H1 (cell line): ENCODE measurements at regions not wholly inside any gene's neighbourhood (a gene's known extent, or its start where the extent isn't known, plus 50 kb on each side); places are given as distances from the start of the nearest gene placed in this dataset.
"Not testable (repeated sequence)": the region's sequence is repeated elsewhere in the genome, so short reads cannot be mapped to it uniquely, and the experiment has no call there.

Source experiments
- CTCF ChIA-PET: fragments of 300-600 bp; sonication (Branson Sonifier 250); formaldehyde crosslinking; loops from one replicate; lab custom pipeline; 2021; ENCODE audit not compliant: partially characterized antibody; lab: Charles Lee
- POLR2A ChIA-PET: fragments of 300-600 bp; sonication (Branson Sonifier 250); formaldehyde crosslinking; loops from one replicate; lab custom pipeline; 2021; ENCODE audit warnings: inconsistent platforms; ENCODE audit not compliant: partially characterized antibody; lab: Charles Lee
- DNase-seq, 2 experiments: peaks; one replicate each; pipeline versions ENCODE4 v3.0.0 to v3.0.0-alpha.2; 2010 to 2022; ENCODE audit warnings: low spot score in 2 of 2, low read depth in 1 of 2, mixed read lengths in 1 of 2
- FAIRE-seq: peaks from 2 replicates; lab custom pipeline; 2011; peaks lifted over from hg19 to GRCh38; lab: Jason Lieb, UNC
- H2AFZ ChIP-seq: 2 replicates; pipeline ENCODE4 v1.8.1; 2012; ENCODE audit warnings: low read length, inconsistent platforms
- H2AK5ac ChIP-seq: 2 replicates; pipeline ENCODE4 v1.6.1; 2013; ENCODE audit warnings: low read depth, low read length
- H2BK120ac ChIP-seq: replicated peaks from 2 replicates; pipeline ENCODE3; 2013; ENCODE audit warnings: low read depth, low read length, inconsistent platforms
- H2BK12ac ChIP-seq: 2 replicates; pipeline ENCODE4 v1.6.1; 2013; ENCODE audit warnings: low read depth, low read length
- H2BK15ac ChIP-seq: 2 replicates; pipeline ENCODE4 v1.6.1; 2013; ENCODE audit warnings: low read length
- H2BK20ac ChIP-seq: 2 replicates; pipeline ENCODE4 v1.6.1; 2013; ENCODE audit warnings: low read length
- H2BK5ac ChIP-seq: 2 replicates; pipeline ENCODE4 v1.6.1; 2013; ENCODE audit warnings: low read depth, low read length
- H3K14ac ChIP-seq: 2 replicates; pipeline ENCODE4 v1.6.1; 2013; ENCODE audit warnings: inconsistent platforms; ENCODE audit not compliant: insufficient read length
- H3K18ac ChIP-seq: 2 replicates; pipeline ENCODE4 v1.6.1; 2013; ENCODE audit warnings: low read length; ENCODE audit errors: extremely low read depth
- H3K23ac ChIP-seq: 2 replicates; pipeline ENCODE4 v1.6.1; 2013; ENCODE audit warnings: inconsistent platforms; ENCODE audit not compliant: insufficient read length
- H3K23me2 ChIP-seq: 2 replicates; pipeline ENCODE4 v1.6.1; 2013; ENCODE audit warnings: low read depth, low read length
- H3K27ac ChIP-seq: 2 replicates; pipeline ENCODE4 v1.6.1; 2011; ENCODE audit warnings: low read depth, low read length, inconsistent platforms
- H3K27me3 ChIP-seq, 4 experiments: replicated peaks in 1 of 4; 1 replicate in 1 of 4; 2 replicates in 3 of 4; pipeline versions ENCODE4 v1.6.1 to v1.8.1; 2011 to 2013; ENCODE audit warnings: low read length in 3 of 4, mild to moderate bottlenecking in 3 of 4, inconsistent platforms in 2 of 4, mixed read lengths in 2 of 4, moderate library complexity in 1 of 4; ENCODE audit not compliant: control insufficient read depth in 3 of 4, insufficient read depth in 3 of 4; ENCODE audit errors: extremely low read depth in 1 of 4
- H3K36me3 ChIP-seq, 4 experiments: 2 replicates each; pipeline versions ENCODE4 v1.6.1 to v1.8.1; 2011 to 2013; ENCODE audit warnings: mild to moderate bottlenecking in 4 of 4, low read length in 3 of 4, moderate library complexity in 2 of 4, control low read depth in 1 of 4, inconsistent platforms in 1 of 4; ENCODE audit not compliant: insufficient read depth in 4 of 4, control insufficient read depth in 2 of 4
- H3K4ac ChIP-seq: replicated peaks from 2 replicates; pipeline ENCODE3; 2013; ENCODE audit warnings: low read length, low read depth, mixed read lengths, inconsistent platforms; ENCODE audit not compliant: insufficient read length
- H3K4me1 ChIP-seq, 4 experiments: replicated peaks in 1 of 4; 1 replicate in 1 of 4; 2 replicates in 3 of 4; pipeline versions ENCODE4 v1.6.1 to v1.8.1; 2011 to 2013; ENCODE audit warnings: low read length in 3 of 4, inconsistent platforms in 2 of 4, mixed read lengths in 1 of 4; ENCODE audit not compliant: insufficient read depth in 4 of 4, control insufficient read depth in 3 of 4
- H3K4me2 ChIP-seq, 2 experiments: 2 replicates each; pipeline versions ENCODE4 v1.6.1 to v1.8.1; 2011 to 2013; ENCODE audit warnings: low read depth in 2 of 2, low read length in 2 of 2, control low read depth in 1 of 2, inconsistent platforms in 1 of 2, mild to moderate bottlenecking in 1 of 2; ENCODE audit not compliant: insufficient read depth in 1 of 2
- H3K4me3 ChIP-seq, 4 experiments: fragments of 200-600, 300-600 bp in 1 of 4; sonication (generic), shearing (Covaris generic), sonication (Bioruptor Twin) in 1 of 4; 2 replicates each; pipeline versions ENCODE4 v1.5.1 to v1.8.1; 2011 to 2016; ENCODE audit warnings: low read length in 4 of 4, low read depth in 3 of 4, control low read depth in 2 of 4, inconsistent platforms in 2 of 4, mild to moderate bottlenecking in 2 of 4, mixed read lengths in 1 of 4, moderate library complexity in 1 of 4; ENCODE audit not compliant: insufficient read depth in 2 of 4; ENCODE audit errors: extremely low read depth in 1 of 4
- H3K56ac ChIP-seq: replicated peaks from 2 replicates; pipeline ENCODE3; 2013; ENCODE audit warnings: low read depth, mild to moderate bottlenecking, mixed read lengths, low read length, inconsistent platforms; ENCODE audit not compliant: insufficient read length
- H3K79me1 ChIP-seq: 2 replicates; pipeline ENCODE4 v1.6.1; 2013; ENCODE audit warnings: low read depth, low read length, control low read depth
- H3K79me2 ChIP-seq, 2 experiments: 2 replicates each; pipeline versions ENCODE4 v1.6.1 to v1.8.1; 2012 to 2013; ENCODE audit warnings: low read length in 2 of 2, mild to moderate bottlenecking in 2 of 2, inconsistent platforms in 1 of 2; ENCODE audit not compliant: insufficient read depth in 2 of 2, control insufficient read depth in 1 of 2
- H3K9ac ChIP-seq, 4 experiments: replicated peaks in 1 of 4; 1 replicate in 1 of 4; 2 replicates in 3 of 4; pipeline versions ENCODE4 v1.6.1 to v1.8.1; 2011 to 2013; ENCODE audit warnings: low read depth in 3 of 4, low read length in 3 of 4, control low read depth in 2 of 4, mild to moderate bottlenecking in 2 of 4, moderate library complexity in 2 of 4, inconsistent platforms in 1 of 4; ENCODE audit errors: extremely low read depth in 1 of 4
- H3K9me3 ChIP-seq, 2 experiments: 2 replicates each; pipeline versions ENCODE4 v1.6.1 to v1.8.1; 2012 to 2013; ENCODE audit warnings: mild to moderate bottlenecking in 2 of 2, moderate library complexity in 2 of 2, control low read depth in 1 of 2, inconsistent platforms in 1 of 2, low read depth in 1 of 2, low read length in 1 of 2, mixed read lengths in 1 of 2; ENCODE audit not compliant: insufficient read depth in 2 of 2
- H4K20me1 ChIP-seq, 2 experiments: replicated peaks in 1 of 2; 2 replicates each; pipeline versions ENCODE3 to v1.8.1; 2011 to 2013; ENCODE audit warnings: inconsistent platforms in 2 of 2, low read length in 2 of 2, mild to moderate bottlenecking in 1 of 2; ENCODE audit not compliant: insufficient read depth in 2 of 2, control insufficient read depth in 1 of 2
- H4K5ac ChIP-seq: 2 replicates; pipeline ENCODE4 v1.6.1; 2013; ENCODE audit warnings: low read length, low read depth, mixed read lengths, inconsistent platforms; ENCODE audit not compliant: insufficient read length
- H4K8ac ChIP-seq: 2 replicates; pipeline ENCODE4 v1.8.0; 2013; ENCODE audit warnings: mild to moderate bottlenecking, moderate library complexity, low read length, inconsistent platforms; ENCODE audit not compliant: insufficient read depth; ENCODE audit errors: extremely low read depth
- H4K91ac ChIP-seq: replicated peaks from 2 replicates; pipeline ENCODE3; 2013; ENCODE audit warnings: low read length, mixed read lengths, inconsistent platforms; ENCODE audit not compliant: insufficient read length
- EGR1 ChIP-seq: IDR thresholded peaks from 2 replicates; pipeline ENCODE4 v1.6.1; 2011; ENCODE audit warnings: low read depth, low read length, borderline replicate concordance
- POU5F1 ChIP-seq: IDR thresholded peaks from 2 replicates; pipeline ENCODE4 v1.6.1; 2011; ENCODE audit warnings: low read depth, mild to moderate bottlenecking, low read length, moderate library complexity
- WGBS, 2 experiments: shearing (Covaris generic) in 1 of 2; methylation state at CpG; one replicate each; pipeline versions ENCODE4 v1.1.6 to v1.1.7; 2013 to 2015; ENCODE audit warnings: low lambda C conversion rate in 2 of 2, mixed read lengths in 2 of 2, inconsistent platforms in 1 of 2, low coverage in 1 of 2, missing lambda C conversion rate in 1 of 2; ENCODE audit not compliant: insufficient replicate concordance in 2 of 2, insufficient coverage in 1 of 2, insufficient read length in 1 of 2; ENCODE audit errors: extremely low coverage in 1 of 2, missing lambda C conversion rate in 1 of 2; 5-methylcytosine and 5-hydroxymethylcytosine counted together

GRCh38 chr22:49340406-49340805 lies 487.3 kb downstream of the BRD1 start:
- H3K14ac ChIP-seq, result no peak overlapping the region
- H3K4me2 ChIP-seq, result no peak overlapping the region
- H2AK5ac ChIP-seq, result no peak overlapping the region
- H2BK15ac ChIP-seq, result no peak overlapping the region
- H3K79me1 ChIP-seq, result no peaks in the 10 kb centered on the region
- H3K4me3 ChIP-seq, result no peak overlapping the region
- DNase-seq (no peak), FAIRE-seq (no peak)
- H2BK12ac ChIP-seq, result no peak overlapping the region
- no peak for TF ChIP-seq EGR1
- TF ChIP-seq POU5F1, result no peak
- H3K4ac ChIP-seq, result no peak overlapping the region
- H2BK120ac ChIP-seq, result no peak overlapping the region
- WGBS, 2 experiments, result 89% methylated on average over 8 of the region's 8 CpGs; no CpG with 5 or more reads in 1 of the 2 experiments
- H4K8ac ChIP-seq, result no peak overlapping the region
- H2BK5ac ChIP-seq, result no peak overlapping the region
- H3K56ac ChIP-seq, result no peak overlapping the region
- no peak overlapping the region for H3K23ac ChIP-seq
- H3K4me1 ChIP-seq, result no peaks in the 10 kb centered on the region
- no peaks in the 10 kb centered on the region for H3K36me3 ChIP-seq
- H3K18ac ChIP-seq, result no peak overlapping the region
- no peak overlapping the region for H4K91ac ChIP-seq
- H3K79me2 ChIP-seq, result no peaks in the 10 kb centered on the region
- no peak overlapping the region for H3K27ac ChIP-seq
- H3K9ac ChIP-seq, result no peak overlapping the region
- H3K23me2 ChIP-seq, result no peaks in the 10 kb centered on the region
- no peak overlapping the region for H2BK20ac ChIP-seq
- POLR2A ChIA-PET, result interaction anchor here (0.7 kb wide), 1 partner anchor 36 kb away, joined by 3 read pairs; no protein-coding TSS in a partner anchor
- H4K20me1 ChIP-seq, result no peaks in the 10 kb centered on the region
- CTCF ChIA-PET, result interaction anchor here (0.7 kb wide), 1 partner anchor 35 kb away, joined by 3 read pairs; no protein-coding TSS in a partner anchor
- no peak overlapping the region for H2AFZ ChIP-seq
- H3K27me3 ChIP-seq, result no peaks in the 10 kb centered on the region
- H4K5ac ChIP-seq, result no peak overlapping the region
- no peaks in the 10 kb centered on the region for H3K9me3 ChIP-seq

- DNase-seq, result peak in 1 of 2 experiments; percentile 14
- H3K79me1 ChIP-seq, H3K9me3 ChIP-seq, H3K18ac ChIP-seq, H2BK5ac ChIP-seq, H3K4me1 ChIP-seq, H3K36me3 ChIP-seq, H3K9ac ChIP-seq, H3K27ac ChIP-seq, H2AFZ ChIP-seq, H3K4me2 ChIP-seq, H3K4me3 ChIP-seq, H2BK15ac ChIP-seq, H3K4ac ChIP-seq, H3K23ac ChIP-seq, CTCF ChIA-PET, H3K14ac ChIP-seq, H2BK12ac ChIP-seq, H3K27me3 ChIP-seq, H2BK20ac ChIP-seq, H4K5ac ChIP-seq, H3K79me2 ChIP-seq, H3K56ac ChIP-seq, H4K20me1 ChIP-seq, H4K8ac ChIP-seq, H2AK5ac ChIP-seq, H2BK120ac ChIP-seq, FAIRE-seq, POLR2A ChIA-PET, H4K91ac ChIP-seq, H3K23me2 ChIP-seq: not testable (repeated sequence)
- 92% methylated on average over 10 of the region's 10 CpGs; no CpG with 5 or more reads in 1 of the 2 experiments for WGBS, 2 experiments
Measured at GRCh38 chr22:49336483-49336882, 491.2 kb downstream of the BRD1 start.
